CD4-positive, alpha-beta T cell treated with Interferon alpha-2 for 1 hour (primary cell): ENCODE measurements at regions not wholly inside any gene's neighbourhood (a gene's known extent, or its start where the extent isn't known, plus 50 kb on each side); places are given as distances from the start of the nearest gene placed in this dataset.

Experiments
- DNase-seq, 2 donors: peaks; one replicate each; pipeline ENCODE4 v3.0.0-alpha.2; 2020 to 2022

GRCh38 chr2:120480903-120481445 lies 135.0 kb downstream of the INHBB start:
- DNase-seq: no peak

GRCh38 chr2:120481446-120482194 lies 135.7 kb downstream of the INHBB start:
- no peak for DNase-seq

GRCh38 chr2:120482334-120482733 lies 136.4 kb downstream of the INHBB start:
- DNase-seq: no peak

- no peak for DNase-seq
These were observed 137.4 kb downstream of the INHBB start for GRCh38 chr2:120483355-120483754.

- DNase-seq: no peak
These were observed 139.2 kb downstream of the INHBB start for GRCh38 chr2:120485096-120485495.

GRCh38 chr2:120486441-120486840 lies 140.5 kb downstream of the INHBB start:
- DNase-seq: no peak

GRCh38 chr2:120486946-120487345 lies 141.0 kb downstream of the INHBB start:
- DNase-seq: no peak

GRCh38 chr2:120488531-120488930 lies 142.6 kb downstream of the INHBB start:
- DNase-seq: no peak

GRCh38 chr2:120489023-120489422 lies 143.1 kb downstream of the INHBB start:
- DNase-seq: no peak

- DNase-seq: no peak
These were observed 144.3 kb downstream of the INHBB start for GRCh38 chr2:120490091-120490798.

- DNase-seq: no peak
These were observed 145.2 kb downstream of the INHBB start for GRCh38 chr2:120491111-120491625.

- no peak for DNase-seq
These were observed 147.3 kb downstream of the INHBB start for GRCh38 chr2:120493231-120493630.

- no peak for DNase-seq
These were observed 148.5 kb downstream of the INHBB start for GRCh38 chr2:120494446-120494845.

- DNase-seq: no peak
These were observed 149.7 kb downstream of the INHBB start for GRCh38 chr2:120495586-120495985.

- no peak for DNase-seq
These were observed 150.3 kb downstream of the INHBB start for GRCh38 chr2:120496235-120496634.

GRCh38 chr2:120496759-120497158 lies 150.8 kb downstream of the INHBB start:
- no peak for DNase-seq

- DNase-seq: no peak
These were observed 151.5 kb downstream of the INHBB start for GRCh38 chr2:120497261-120497977.

- no peak for DNase-seq
These were observed 152.2 kb downstream of the INHBB start for GRCh38 chr2:120498121-120498520.

GRCh38 chr2:120498576-120499394 lies 152.8 kb downstream of the INHBB start:
- DNase-seq: no peak

- DNase-seq: no peak
These were observed 154.0 kb downstream of the INHBB start for GRCh38 chr2:120499784-120500495.

GRCh38 chr2:120501591-120501990 lies 155.7 kb downstream of the INHBB start:
- DNase-seq: no peak

- DNase-seq: no peak
These were observed 156.4 kb downstream of the INHBB start for GRCh38 chr2:120502357-120502756.
